ENCODE measurements at regions not wholly inside any gene's neighbourhood (a gene's known extent, or its start where the extent isn't known, plus 50 kb on each side); places are given as distances from the start of the nearest gene placed in this dataset.

- TF ChIP-seq CTCF (IDR thresholded peaks at IDR 0.05; ENCODE audit: insufficient read depth, low read length, poor library complexity, severe bottlenecking): no peak
- no peak for TF ChIP-seq EZH2phosphoT487 (conservative IDR thresholded peaks at IDR 0.05; ENCODE audit: low read length)
These were observed 908.5 kb upstream of the CHAC2 start for GRCh38 chr2:52859065-52859464.

Measured in SU-DHL-6 (cell line).